ENCODE measurements at regions not wholly inside any gene's neighbourhood (a gene's known extent, or its start where the extent isn't known, plus 50 kb on each side); places are given as distances from the start of the nearest gene placed in this dataset.

DNA sequence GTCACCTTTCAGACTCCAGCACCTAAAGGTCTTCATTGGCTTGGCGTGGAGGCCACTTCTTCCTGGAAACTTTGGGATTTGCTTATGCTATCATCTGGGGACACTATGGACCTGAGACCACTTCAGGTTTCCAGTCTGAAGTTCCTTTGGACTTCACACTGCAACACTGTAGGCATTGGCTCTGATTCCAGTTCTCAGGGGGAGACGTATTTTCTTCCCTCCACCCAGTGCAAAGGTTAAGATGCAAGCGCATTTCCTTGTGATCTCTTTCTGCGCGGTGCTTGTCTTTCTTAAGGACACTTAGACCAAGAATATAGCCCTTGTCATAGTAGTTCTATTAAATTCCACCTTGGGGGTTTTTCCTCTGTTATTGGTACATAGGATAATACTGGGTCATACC lies 299.8 kb downstream of the TSHZ3 start:
- TF ChIP-seq, protein P1, sequence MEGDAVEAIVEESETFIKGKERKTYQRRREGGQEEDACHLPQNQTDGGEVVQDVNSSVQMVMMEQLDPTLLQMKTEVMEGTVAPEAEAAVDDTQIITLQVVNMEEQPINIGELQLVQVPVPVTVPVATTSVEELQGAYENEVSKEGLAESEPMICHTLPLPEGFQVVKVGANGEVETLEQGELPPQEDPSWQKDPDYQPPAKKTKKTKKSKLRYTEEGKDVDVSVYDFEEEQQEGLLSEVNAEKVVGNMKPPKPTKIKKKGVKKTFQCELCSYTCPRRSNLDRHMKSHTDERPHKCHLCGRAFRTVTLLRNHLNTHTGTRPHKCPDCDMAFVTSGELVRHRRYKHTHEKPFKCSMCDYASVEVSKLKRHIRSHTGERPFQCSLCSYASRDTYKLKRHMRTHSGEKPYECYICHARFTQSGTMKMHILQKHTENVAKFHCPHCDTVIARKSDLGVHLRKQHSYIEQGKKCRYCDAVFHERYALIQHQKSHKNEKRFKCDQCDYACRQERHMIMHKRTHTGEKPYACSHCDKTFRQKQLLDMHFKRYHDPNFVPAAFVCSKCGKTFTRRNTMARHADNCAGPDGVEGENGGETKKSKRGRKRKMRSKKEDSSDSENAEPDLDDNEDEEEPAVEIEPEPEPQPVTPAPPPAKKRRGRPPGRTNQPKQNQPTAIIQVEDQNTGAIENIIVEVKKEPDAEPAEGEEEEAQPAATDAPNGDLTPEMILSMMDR (IDR thresholded peaks at IDR 0.05; ENCODE audit: poor library complexity), result no peak
- TF ChIP-seq EZH2phosphoT487 (IDR thresholded peaks at IDR 0.05; ENCODE audit: low read depth, severe bottlenecking, unreplicated experiment) (no peak), EZH2 (IDR thresholded peaks at IDR 0.05; ENCODE audit: borderline replicate concordance) (no peak)

Measured in hepatocyte (in vitro differentiated cells).